NT2/D1 (cell line): ENCODE measurements at regions not wholly inside any gene's neighbourhood (a gene's known extent, or its start where the extent isn't known, plus 50 kb on each side); places are given as distances from the start of the nearest gene placed in this dataset.

Experiments
- SUZ12 ChIP-seq: IDR thresholded peaks from 2 replicates; pipeline ENCODE4 v1.6.1; 2011; ENCODE audit not compliant: insufficient read length, insufficient read depth; ENCODE audit errors: extremely low read depth
- YY1 ChIP-seq: IDR thresholded peaks from 2 replicates; pipeline ENCODE4 v1.6.1; 2011; ENCODE audit not compliant: insufficient read length, insufficient read depth
- ZNF274 ChIP-seq: IDR thresholded peaks from 2 replicates; pipeline ENCODE4 v1.6.1; 2011; ENCODE audit warnings: mild to moderate bottlenecking, low read depth, low read length

DNA sequence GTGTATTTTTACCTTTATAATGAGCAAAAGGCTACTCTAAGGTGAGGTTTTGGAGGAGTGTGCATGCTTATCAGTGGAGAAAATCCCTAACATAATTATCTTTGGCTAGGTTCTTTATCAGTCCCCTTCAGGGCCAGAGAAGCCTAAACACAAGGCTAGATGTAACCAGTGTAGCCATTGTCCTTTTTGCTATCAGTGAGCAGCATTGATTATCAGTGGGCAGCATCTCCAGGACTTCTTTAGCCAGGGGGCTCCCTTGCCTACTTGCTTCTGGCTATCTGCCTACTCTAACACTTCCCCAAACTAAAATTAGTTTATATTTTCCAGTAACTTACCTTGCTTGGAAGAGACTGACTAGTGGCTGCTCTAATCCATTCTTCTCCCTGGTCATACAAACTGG, 595.6 kb downstream of the TRAM1L1 start:
- TF ChIP-seq SUZ12 (no peak), YY1 (no peak), ZNF274 (no peak)
